NT2/D1 (cell line): ENCODE measurements at regions not wholly inside any gene's neighbourhood (a gene's known extent, or its start where the extent isn't known, plus 50 kb on each side); places are given as distances from the start of the nearest gene placed in this dataset.

Experiments
- YY1 ChIP-seq: IDR thresholded peaks from 2 replicates; pipeline ENCODE4 v1.6.1; 2011; ENCODE audit not compliant: insufficient read length, insufficient read depth
- ZNF274 ChIP-seq: IDR thresholded peaks from 2 replicates; pipeline ENCODE4 v1.6.1; 2011; ENCODE audit warnings: mild to moderate bottlenecking, low read depth, low read length

DNA sequence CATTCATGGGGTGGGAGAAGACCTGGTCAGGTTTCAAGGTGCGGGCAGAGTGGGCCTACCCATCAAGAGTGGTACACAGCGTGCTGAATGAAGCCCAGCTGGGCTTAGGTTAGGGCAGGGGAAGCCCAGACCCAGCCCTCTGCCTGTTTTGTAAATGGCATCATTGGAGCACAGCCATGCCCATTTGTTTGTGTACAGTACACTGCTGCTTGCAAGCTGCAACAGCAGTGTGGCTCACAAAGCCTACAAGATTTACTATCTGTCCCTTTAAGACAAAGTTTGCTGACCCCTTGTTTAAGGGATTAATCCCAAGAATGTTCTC lies 230.1 kb upstream of the TNRC6C start:
- TF ChIP-seq ZNF274: no peak
- no peak for TF ChIP-seq YY1
